Skeletal muscle tissue (tissue), 3 donors: ENCODE measurements at regions not wholly inside any gene's neighbourhood (a gene's known extent, or its start where the extent isn't known, plus 50 kb on each side); places are given as distances from the start of the nearest gene placed in this dataset.

Source experiments
- H3K27ac ChIP-seq: one replicate; pipeline ENCODE4 v1.7.0; 2013; ENCODE audit warnings: mild to moderate bottlenecking, low read depth, low read length, inconsistent platforms
- H3K27me3 ChIP-seq, 3 donors: one replicate each; pipeline ENCODE4 v1.7.0; 2013; ENCODE audit warnings: low read length in 3 of 3; ENCODE audit not compliant: control insufficient read depth in 3 of 3, insufficient read depth in 3 of 3
- H3K36me3 ChIP-seq, 3 donors: one replicate each; pipeline ENCODE4 v1.7.0; 2013; ENCODE audit warnings: low read length in 3 of 3; ENCODE audit not compliant: control insufficient read depth in 3 of 3, insufficient read depth in 3 of 3
- H3K4me1 ChIP-seq, 3 donors: one replicate each; pipeline ENCODE4 v1.7.0; 2013; ENCODE audit warnings: low read length in 3 of 3, mild to moderate bottlenecking in 3 of 3; ENCODE audit not compliant: control insufficient read depth in 3 of 3, insufficient read depth in 3 of 3
- H3K4me3 ChIP-seq, 3 donors: one replicate each; pipeline ENCODE4 v1.7.0; 2013; ENCODE audit warnings: low read length in 3 of 3
- H3K9ac ChIP-seq, 3 donors: one replicate each; pipeline ENCODE4 v1.7.0; 2013; ENCODE audit warnings: low read length in 3 of 3, mild to moderate bottlenecking in 3 of 3, moderate library complexity in 2 of 3, low read depth in 1 of 3
- H3K9me3 ChIP-seq, 3 donors: one replicate each; pipeline ENCODE4 v1.7.0; 2013; ENCODE audit warnings: low read length in 3 of 3; ENCODE audit not compliant: control insufficient read depth in 3 of 3
- donor health status: Osteomylitis.

DNA sequence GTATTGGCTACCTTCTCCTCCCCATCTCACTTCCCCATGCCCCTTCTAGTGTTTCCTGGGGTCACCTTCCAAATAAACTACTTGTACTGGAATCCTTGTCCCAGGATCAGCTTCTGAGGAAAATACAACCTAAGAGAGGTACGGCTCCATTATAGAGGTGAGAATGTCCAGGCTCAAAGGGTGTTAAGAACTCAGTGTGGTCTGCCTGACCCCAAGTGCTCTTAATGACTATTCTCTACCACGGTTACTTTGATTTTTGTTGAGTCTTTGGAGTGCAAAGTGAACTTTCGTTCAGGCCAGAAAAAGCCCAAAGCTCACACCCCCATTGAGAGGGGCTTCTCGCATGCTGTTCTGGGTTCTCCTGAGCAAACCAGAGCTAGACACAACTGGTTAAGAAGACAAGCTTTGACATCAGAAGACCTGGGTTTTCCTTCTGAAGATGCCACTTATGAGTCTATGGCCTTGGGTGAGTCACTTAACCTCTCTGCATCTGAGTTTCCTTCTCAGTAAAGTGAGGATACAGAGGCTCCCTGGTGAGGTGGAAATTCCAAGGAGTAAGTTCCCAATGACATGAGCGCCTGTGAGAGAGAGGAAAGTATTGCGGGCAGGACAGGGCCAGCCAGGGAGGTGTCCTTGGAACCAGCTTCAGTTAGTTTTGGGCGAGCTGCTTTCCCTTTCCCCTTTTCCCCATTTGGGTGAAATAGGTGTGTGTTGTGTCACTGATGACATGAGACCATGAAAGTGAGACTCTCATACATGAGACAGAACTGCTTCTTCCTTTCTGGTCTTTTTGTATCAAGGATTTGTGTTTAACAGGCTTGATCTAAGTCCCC lies 475.0 kb upstream of the PROK2 start:
- Histone ChIP-seq H3K4me1 (peaks cover 9 to 23% (median 12%) of the 10 kb centered on the region in 3 donors), H3K9me3 (no peaks in the 10 kb centered on the region), H3K36me3 (no peaks in the 10 kb centered on the region), H3K27ac (no peak overlapping the region), H3K27me3 (peaks cover 0 to 15% (median 10%) of the 10 kb centered on the region in 3 donors), H3K4me3 (no peak overlapping the region), H3K9ac (no peak overlapping the region)

- H3K4me3 ChIP-seq: no peak overlapping the region
- H3K36me3 ChIP-seq: no peaks in the 10 kb centered on the region
- no peaks in the 10 kb centered on the region for H3K9me3 ChIP-seq
- no peak overlapping the region for H3K9ac ChIP-seq
- H3K27ac ChIP-seq: no peak overlapping the region
- H3K4me1 ChIP-seq: peaks cover 9 to 23% (median 12%) of the 10 kb centered on the region in 3 donors
- H3K27me3 ChIP-seq: peaks cover 0 to 15% (median 10%) of the 10 kb centered on the region in 3 donors
Measured at GRCh38 chr3:72258361-72259141, 473.6 kb upstream of the PROK2 start.

DNA sequence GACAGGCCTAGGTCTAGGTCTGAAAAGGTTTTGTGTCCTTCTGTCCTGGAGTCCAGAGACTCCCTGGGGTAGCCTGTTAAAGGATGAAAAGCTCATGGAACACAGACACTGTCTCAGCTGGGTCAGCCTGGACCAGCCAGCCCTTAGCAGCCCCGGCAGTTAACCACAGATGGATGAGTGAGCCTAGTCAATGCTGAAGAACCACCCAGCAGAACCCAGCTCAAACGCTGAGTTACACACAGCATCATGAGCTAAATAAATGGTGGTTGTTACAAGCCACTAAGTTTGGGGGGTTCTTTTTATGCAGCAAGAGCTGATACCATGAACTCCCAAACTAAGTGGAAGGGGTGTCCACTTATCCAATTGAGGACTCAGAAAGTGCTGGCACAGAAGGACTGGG lies 472.8 kb upstream of the PROK2 start:
- H3K9ac ChIP-seq: no peak overlapping the region
- H3K4me1 ChIP-seq: peaks cover 9 to 21% (median 12%) of the 10 kb centered on the region in 3 donors
- H3K27me3 ChIP-seq: peaks cover 0 to 15% (median 10%) of the 10 kb centered on the region in 3 donors
- H3K4me3 ChIP-seq: no peak overlapping the region
- H3K9me3 ChIP-seq: no peaks in the 10 kb centered on the region
- no peaks in the 10 kb centered on the region for H3K36me3 ChIP-seq
- no peak overlapping the region for H3K27ac ChIP-seq

- no peak overlapping the region for H3K27ac ChIP-seq
- H3K27me3 ChIP-seq: peaks cover 0 to 15% (median 10%) of the 10 kb centered on the region in 3 donors
- no peaks in the 10 kb centered on the region for H3K9me3 ChIP-seq
- H3K9ac ChIP-seq: no peak overlapping the region
- H3K36me3 ChIP-seq: no peaks in the 10 kb centered on the region
- H3K4me3 ChIP-seq: no peak overlapping the region
- peaks cover 9 to 16% (median 10%) of the 10 kb centered on the region in 3 donors for H3K4me1 ChIP-seq
Measured at GRCh38 chr3:72257203-72257602, 472.3 kb upstream of the PROK2 start.

- H3K9ac ChIP-seq: no peak overlapping the region
Measured at GRCh38 chr3:72256716-72257115, 471.8 kb upstream of the PROK2 start.

GRCh38 chr3:72255791-72256559 lies 471.0 kb upstream of the PROK2 start:
- no peaks in the 10 kb centered on the region for H3K36me3 ChIP-seq
- H3K9me3 ChIP-seq: no peaks in the 10 kb centered on the region
- no peak overlapping the region for H3K9ac ChIP-seq
- H3K27me3 ChIP-seq: peaks cover 0 to 15% (median 10%) of the 10 kb centered on the region in 3 donors
- H3K4me3 ChIP-seq: no peak overlapping the region
- H3K4me1 ChIP-seq: peaks cover 9 to 10% (median 9%) of the 10 kb centered on the region in 3 donors
- H3K27ac ChIP-seq: no peak overlapping the region

More at GRCh38 chr3:72256716-72257115, 471.8 kb upstream of the PROK2 start:
- peaks cover 0 to 15% (median 10%) of the 10 kb centered on the region in 3 donors for H3K27me3 ChIP-seq
- no peaks in the 10 kb centered on the region for H3K9me3 ChIP-seq
- H3K4me3 ChIP-seq: no peak overlapping the region
- no peaks in the 10 kb centered on the region for H3K36me3 ChIP-seq
- no peak overlapping the region for H3K27ac ChIP-seq
- H3K4me1 ChIP-seq: peaks cover 9 to 13% (median 10%) of the 10 kb centered on the region in 3 donors

DNA sequence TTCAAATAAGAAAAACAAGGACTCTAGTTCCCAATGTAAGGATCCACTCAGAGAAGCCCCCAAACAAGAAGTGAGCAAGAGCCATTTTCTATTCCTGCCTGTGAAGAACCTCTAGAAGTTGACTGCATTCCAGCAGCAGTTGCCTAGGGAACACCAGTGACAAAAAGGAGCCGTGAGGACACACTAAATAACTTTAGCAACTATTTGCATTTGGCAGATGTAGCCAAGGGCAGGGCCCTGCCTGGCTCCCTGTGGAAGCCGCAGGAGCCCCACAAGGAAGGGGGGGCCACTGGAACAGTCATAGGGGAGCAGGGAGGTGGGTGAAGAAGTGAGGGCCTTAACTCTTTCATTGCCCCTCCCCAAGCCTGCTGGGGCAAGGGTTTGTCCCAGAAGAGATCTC lies 470.2 kb upstream of the PROK2 start:
- peaks cover 9 to 10% (median 9%) of the 10 kb centered on the region in 3 donors for H3K4me1 ChIP-seq
- H3K9me3 ChIP-seq: no peaks in the 10 kb centered on the region
- H3K27ac ChIP-seq: no peak overlapping the region
- no peak overlapping the region for H3K9ac ChIP-seq
- H3K27me3 ChIP-seq: peaks cover 0 to 12% (median 10%) of the 10 kb centered on the region in 3 donors
- no peak overlapping the region for H3K4me3 ChIP-seq
- H3K36me3 ChIP-seq: no peaks in the 10 kb centered on the region

GRCh38 chr3:72254483-72254882 lies 469.5 kb upstream of the PROK2 start:
- no peak overlapping the region for H3K9ac ChIP-seq
- peaks cover 9 to 10% (median 9%) of the 10 kb centered on the region in 3 donors for H3K4me1 ChIP-seq
- no peaks in the 10 kb centered on the region for H3K36me3 ChIP-seq
- peaks cover 0 to 12% (median 10%) of the 10 kb centered on the region in 3 donors for H3K27me3 ChIP-seq
- H3K27ac ChIP-seq: no peak overlapping the region
- no peaks in the 10 kb centered on the region for H3K9me3 ChIP-seq
- no peak overlapping the region for H3K4me3 ChIP-seq

DNA sequence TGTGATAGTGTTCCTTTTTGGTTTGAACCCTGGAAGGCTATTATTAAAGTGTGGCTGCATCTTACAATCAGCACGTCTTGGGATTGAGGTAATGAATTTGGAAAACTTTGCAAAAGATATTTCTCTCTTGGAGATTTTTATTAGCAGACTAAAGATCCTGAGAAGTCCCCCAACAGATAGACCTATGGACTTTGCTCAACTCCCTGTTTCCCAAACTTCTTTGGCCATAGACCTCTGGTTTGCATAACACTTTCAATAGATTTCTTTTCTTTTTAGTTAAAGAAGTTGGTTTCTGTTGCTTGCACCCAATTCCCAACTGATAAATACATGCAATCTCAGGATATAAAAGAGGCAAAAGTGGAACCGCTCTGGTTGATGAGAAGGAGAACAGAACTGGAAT lies 465.8 kb upstream of the PROK2 start:
- H3K36me3 ChIP-seq: no peaks in the 10 kb centered on the region
- H3K9me3 ChIP-seq: no peaks in the 10 kb centered on the region
- H3K4me3 ChIP-seq: no peak overlapping the region
- peaks cover 0 to 5% (median 0%) of the 10 kb centered on the region in 3 donors for H3K27me3 ChIP-seq
- H3K9ac ChIP-seq: no peak overlapping the region
- H3K4me1 ChIP-seq: peaks cover 3 to 10% (median 9%) of the 10 kb centered on the region in 3 donors
- no peak overlapping the region for H3K27ac ChIP-seq
